ENCODE measurements at regions not wholly inside any gene's neighbourhood (a gene's known extent, or its start where the extent isn't known, plus 50 kb on each side); places are given as distances from the start of the nearest gene placed in this dataset.

DNA sequence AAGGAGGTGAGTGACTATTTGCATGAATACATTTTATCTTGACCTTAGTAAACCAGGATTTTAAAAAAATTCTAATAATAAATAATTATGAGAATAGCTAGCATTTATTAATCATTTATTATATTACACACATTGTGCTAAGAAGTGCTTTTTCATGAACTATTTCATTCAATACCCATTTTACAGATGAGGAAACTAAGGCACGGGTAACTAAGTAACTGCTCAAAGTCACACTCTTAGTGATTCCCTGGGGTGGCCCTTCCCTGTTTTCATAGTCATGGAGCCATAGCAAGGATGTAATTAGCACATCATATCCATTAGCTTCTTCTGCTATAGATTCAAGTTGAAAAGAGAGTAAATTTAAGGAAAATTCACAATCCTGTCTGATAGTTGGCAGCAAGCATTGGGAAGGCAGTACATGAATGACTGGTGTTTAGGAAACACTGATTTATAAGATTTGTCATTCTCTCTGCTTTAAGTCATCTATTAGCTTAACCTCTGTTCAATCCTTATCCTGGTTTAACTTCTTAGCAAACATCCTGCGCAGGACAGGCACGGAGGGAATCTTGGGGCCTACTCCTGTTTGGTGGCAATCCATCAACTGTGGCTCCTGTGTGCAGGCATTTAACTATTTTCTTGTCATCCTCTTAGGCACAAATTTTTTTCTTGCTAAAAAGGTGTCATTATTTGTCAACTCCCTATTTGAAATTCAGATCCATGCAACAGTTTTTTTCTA lies 68.3 kb downstream of the RIN2 start:
- Histone ChIP-seq H3K27ac (ENCODE audit: extremely low read depth, low read depth, low read length) (no peak overlapping the region), H3K4me1 (ENCODE audit: control insufficient read depth, insufficient read depth, low read length) (no peaks in the 10 kb centered on the region), H3K9me3 (ENCODE audit: control insufficient read depth, insufficient read depth, low read depth, low read length) (no peaks in the 10 kb centered on the region), H3K4me3 (ENCODE audit: low read depth, low read length) (no peak overlapping the region), H3K36me3 (ENCODE audit: control insufficient read depth in 2 of 2, insufficient read depth in 1 of 2, low read length in 2 of 2) (no peaks in the 10 kb centered on the region)
- TF ChIP-seq ZNF677 (tag by site-specific recombination; IDR thresholded peaks at IDR 0.05) (no peak), SP7 (tag by site-specific recombination; IDR thresholded peaks at IDR 0.05) (no peak), GLI4 (tag by site-specific recombination; IDR thresholded peaks at IDR 0.05) (no peak), ZNF132 (tag by site-specific recombination; IDR thresholded peaks at IDR 0.05; ENCODE audit: borderline replicate concordance) (no peak)
- ChIA-PET POLR2A (no interaction called here), CTCF (interaction anchor here (0.7 to 2.4 kb wide), 4 partner anchors 11 to 178 kb away, joined by 3 to 11 read pairs (median 4); no protein-coding TSS in a partner anchor)

DNA sequence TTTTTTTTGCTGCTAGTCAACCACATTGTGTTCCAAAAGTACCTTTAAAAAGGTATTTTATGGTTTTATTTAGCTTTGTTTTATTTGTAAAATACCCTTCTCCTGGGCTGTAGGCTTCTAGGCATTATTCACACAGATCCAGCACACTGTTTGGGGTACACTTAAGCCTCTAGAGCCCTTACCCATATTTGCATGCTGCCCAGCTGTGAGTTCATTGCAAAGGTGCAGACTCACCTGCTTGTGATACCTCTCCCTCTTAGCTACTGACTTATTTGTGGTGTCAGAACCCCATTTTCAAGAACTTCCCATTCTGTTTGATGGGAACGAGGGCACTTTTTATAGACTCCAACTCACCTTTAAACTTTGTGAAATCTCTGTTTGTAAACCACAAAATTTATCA lies 69.8 kb downstream of the RIN2 start:
- ChIA-PET CTCF (interaction anchor here (0.7 to 2.4 kb wide), 19 partner anchors 9 to 398 kb away, joined by 3 to 20 read pairs (median 3); partner anchors contain the start of gene NAA20), POLR2A (interaction anchor here (0.6 kb wide), 1 partner anchor 210 kb away, joined by 3 read pairs; no protein-coding TSS in a partner anchor)
- Histone ChIP-seq H3K4me1 (ENCODE audit: control insufficient read depth, insufficient read depth, low read length) (no peaks in the 10 kb centered on the region), H3K9me3 (ENCODE audit: control insufficient read depth, insufficient read depth, low read depth, low read length) (no peaks in the 10 kb centered on the region), H3K27ac (ENCODE audit: extremely low read depth, low read depth, low read length) (no peak overlapping the region), H3K4me3 (ENCODE audit: low read depth, low read length) (no peak overlapping the region), H3K36me3 (ENCODE audit: control insufficient read depth in 2 of 2, insufficient read depth in 1 of 2, low read length in 2 of 2) (no peaks in the 10 kb centered on the region)
- TF ChIP-seq ZNF416 (tag by site-specific recombination; IDR thresholded peaks at IDR 0.05): no peak
- no peak for TF ChIP-seq ZNF830 (tag by site-specific recombination; IDR thresholded peaks at IDR 0.05; ENCODE audit: low read depth)
- TF ChIP-seq PRDM1 (tag by site-specific recombination; IDR thresholded peaks at IDR 0.05): no peak
- no peak for TF ChIP-seq ZNF174 (tag by site-specific recombination; IDR thresholded peaks at IDR 0.05)
- no peak for TF ChIP-seq ZNF24 (tag by site-specific recombination; IDR thresholded peaks at IDR 0.05)
- TF ChIP-seq ZNF473 (tag by site-specific recombination; IDR thresholded peaks at IDR 0.05): no peak
- TF ChIP-seq ZNF37A (tag by site-specific recombination; IDR thresholded peaks at IDR 0.05): no peak
- no peak for TF ChIP-seq ZNF610 (tag by site-specific recombination; IDR thresholded peaks at IDR 0.05; ENCODE audit: borderline replicate concordance)
- TF ChIP-seq ZFHX2 (tag by site-specific recombination; conservative IDR thresholded peaks at IDR 0.05): no peak
- no peak for TF ChIP-seq ZFP41 (tag by site-specific recombination; IDR thresholded peaks at IDR 0.05; ENCODE audit: borderline replicate concordance)
- TF ChIP-seq, protein P1, sequence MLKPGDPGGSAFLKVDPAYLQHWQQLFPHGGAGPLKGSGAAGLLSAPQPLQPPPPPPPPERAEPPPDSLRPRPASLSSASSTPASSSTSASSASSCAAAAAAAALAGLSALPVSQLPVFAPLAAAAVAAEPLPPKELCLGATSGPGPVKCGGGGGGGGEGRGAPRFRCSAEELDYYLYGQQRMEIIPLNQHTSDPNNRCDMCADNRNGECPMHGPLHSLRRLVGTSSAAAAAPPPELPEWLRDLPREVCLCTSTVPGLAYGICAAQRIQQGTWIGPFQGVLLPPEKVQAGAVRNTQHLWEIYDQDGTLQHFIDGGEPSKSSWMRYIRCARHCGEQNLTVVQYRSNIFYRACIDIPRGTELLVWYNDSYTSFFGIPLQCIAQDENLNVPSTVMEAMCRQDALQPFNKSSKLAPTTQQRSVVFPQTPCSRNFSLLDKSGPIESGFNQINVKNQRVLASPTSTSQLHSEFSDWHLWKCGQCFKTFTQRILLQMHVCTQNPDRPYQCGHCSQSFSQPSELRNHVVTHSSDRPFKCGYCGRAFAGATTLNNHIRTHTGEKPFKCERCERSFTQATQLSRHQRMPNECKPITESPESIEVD (tag by site-specific recombination; IDR thresholded peaks at IDR 0.05): no peak
- no peak for TF ChIP-seq ZNF600 (tag by site-specific recombination; IDR thresholded peaks at IDR 0.05)
- TF ChIP-seq ZNF366 (tag by site-specific recombination; conservative IDR thresholded peaks at IDR 0.05): no peak
- TF ChIP-seq HOXC10 (CRISPR knock-in tag; IDR thresholded peaks at IDR 0.05): no peak
- no peak for TF ChIP-seq ZNF354C (tag by site-specific recombination; IDR thresholded peaks at IDR 0.05; ENCODE audit: borderline replicate concordance, low read depth)
- no peak for TF ChIP-seq ZNF529 (tag by site-specific recombination; IDR thresholded peaks at IDR 0.05; ENCODE audit: insufficient replicate concordance)

DNA sequence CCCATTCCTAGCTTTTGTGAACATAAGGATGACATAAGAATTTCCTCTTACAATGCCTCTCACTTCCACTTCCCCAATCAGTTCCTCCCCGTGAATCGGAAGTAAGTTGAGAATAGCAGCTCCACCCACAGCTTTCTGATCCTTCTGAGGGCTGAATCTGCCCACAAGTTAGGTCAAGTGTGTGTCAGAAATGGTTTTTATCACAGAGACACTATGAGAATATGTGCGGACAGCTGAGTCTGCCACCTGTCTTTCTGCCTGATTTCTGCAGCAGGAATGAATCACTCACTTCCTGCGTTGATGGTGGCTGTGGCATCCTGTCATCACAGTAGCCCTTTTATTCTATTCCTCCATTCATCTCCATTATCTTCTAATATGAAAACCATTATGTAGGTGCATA lies 70.2 kb downstream of the RIN2 start:
- ChIA-PET POLR2A (no interaction called here), CTCF (interaction anchor here (0.7 to 2.4 kb wide), 19 partner anchors 9 to 397 kb away, joined by 3 to 20 read pairs (median 3); partner anchors contain the start of gene NAA20)
- Histone ChIP-seq H3K9me3 (ENCODE audit: control insufficient read depth, insufficient read depth, low read depth, low read length) (no peaks in the 10 kb centered on the region), H3K4me1 (ENCODE audit: control insufficient read depth, insufficient read depth, low read length) (no peaks in the 10 kb centered on the region), H3K36me3 (ENCODE audit: control insufficient read depth in 2 of 2, insufficient read depth in 1 of 2, low read length in 2 of 2) (no peaks in the 10 kb centered on the region), H3K4me3 (ENCODE audit: low read depth, low read length) (no peak overlapping the region), H3K27ac (ENCODE audit: extremely low read depth, low read depth, low read length) (no peak overlapping the region)
- TF ChIP-seq ZNF404 (tag by site-specific recombination; IDR thresholded peaks at IDR 0.05) (no peak), BCL11A (tag by site-specific recombination; IDR thresholded peaks at IDR 0.05; ENCODE audit: low read depth) (no peak), ZNF394 (tag by site-specific recombination; IDR thresholded peaks at IDR 0.05; ENCODE audit: borderline replicate concordance) (no peak), ZNF132 (tag by site-specific recombination; IDR thresholded peaks at IDR 0.05; ENCODE audit: borderline replicate concordance) (no peak), GLIS2 (tag by site-specific recombination; IDR thresholded peaks at IDR 0.05) (no peak), ZNF544 (tag by site-specific recombination; IDR thresholded peaks at IDR 0.05) (no peak), ZEB2 (tag by site-specific recombination; IDR thresholded peaks at IDR 0.05) (no peak), EGR2 (tag by site-specific recombination; IDR thresholded peaks at IDR 0.05; ENCODE audit: low read depth) (peak; percentile 70), ZNF626 (tag by site-specific recombination; IDR thresholded peaks at IDR 0.05) (no peak)
- TF ChIP-seq, protein P2, sequence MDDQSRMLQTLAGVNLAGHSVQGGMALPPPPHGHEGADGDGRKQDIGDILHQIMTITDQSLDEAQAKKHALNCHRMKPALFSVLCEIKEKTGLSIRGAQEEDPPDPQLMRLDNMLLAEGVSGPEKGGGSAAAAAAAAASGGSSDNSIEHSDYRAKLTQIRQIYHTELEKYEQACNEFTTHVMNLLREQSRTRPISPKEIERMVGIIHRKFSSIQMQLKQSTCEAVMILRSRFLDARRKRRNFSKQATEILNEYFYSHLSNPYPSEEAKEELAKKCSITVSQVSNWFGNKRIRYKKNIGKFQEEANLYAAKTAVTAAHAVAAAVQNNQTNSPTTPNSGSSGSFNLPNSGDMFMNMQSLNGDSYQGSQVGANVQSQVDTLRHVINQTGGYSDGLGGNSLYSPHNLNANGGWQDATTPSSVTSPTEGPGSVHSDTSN (CRISPR knock-in tag; IDR thresholded peaks at IDR 0.05): no peak
- TF ChIP-seq, protein P3, sequence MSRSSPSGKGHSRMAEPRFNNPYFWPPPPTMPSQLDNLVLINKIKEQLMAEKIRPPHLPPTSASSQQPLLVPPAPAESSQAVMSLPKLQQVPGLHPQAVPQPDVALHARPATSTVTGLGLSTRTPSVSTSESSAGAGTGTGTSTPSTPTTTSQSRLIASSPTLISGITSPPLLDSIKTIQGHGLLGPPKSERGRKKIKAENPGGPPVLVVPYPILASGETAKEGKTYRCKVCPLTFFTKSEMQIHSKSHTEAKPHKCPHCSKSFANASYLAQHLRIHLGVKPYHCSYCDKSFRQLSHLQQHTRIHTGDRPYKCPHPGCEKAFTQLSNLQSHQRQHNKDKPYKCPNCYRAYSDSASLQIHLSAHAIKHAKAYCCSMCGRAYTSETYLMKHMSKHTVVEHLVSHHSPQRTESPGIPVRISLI (tag by site-specific recombination; IDR thresholded peaks at IDR 0.05): no peak

Measured in HEK293 (cell line).